Stimulated activated naive CD8-positive, alpha-beta T cell treated with anti-CD3 and anti-CD28 coated beads, Interleukin-15, amount 100 ng/mL, for 72 hours (primary cell): ENCODE measurements at regions not wholly inside any gene's neighbourhood (a gene's known extent, or its start where the extent isn't known, plus 50 kb on each side); places are given as distances from the start of the nearest gene placed in this dataset.

Source experiments
- ATAC-seq: fragments of 150-1000 bp; cut with Tn5 transposase; 2 replicates; pipeline ENCODE4 v1.10.0; 2021; ENCODE audit warnings: mild to moderate bottlenecking, moderate library complexity
- DNase-seq, 2 donors: peaks; one replicate each; pipeline ENCODE4 v3.0.0; 2021 to 2022
- H3K27ac Mint-ChIP-seq, 2 donors: one replicate each; pipeline ENCODE4 v1.8.0; 2022; ENCODE audit warnings: mild to moderate bottlenecking in 2 of 2, mixed read lengths in 2 of 2, moderate library complexity in 2 of 2
- H3K27me3 Mint-ChIP-seq: one replicate; pipeline ENCODE4 v1.8.0; 2022; ENCODE audit warnings: mixed read lengths
- H3K4me1 Mint-ChIP-seq: one replicate; pipeline ENCODE4 v1.8.0; 2022; ENCODE audit warnings: mild to moderate bottlenecking, mixed read lengths
- H3K4me3 Mint-ChIP-seq, 2 donors: one replicate each; pipeline ENCODE4 v1.8.0; 2022; ENCODE audit warnings: mild to moderate bottlenecking in 2 of 2, mixed read lengths in 2 of 2, moderate library complexity in 1 of 2
- H3K9me3 Mint-ChIP-seq, 2 donors: one replicate each; pipeline ENCODE4 v1.8.0; 2022; ENCODE audit warnings: mixed read lengths in 2 of 2

DNA sequence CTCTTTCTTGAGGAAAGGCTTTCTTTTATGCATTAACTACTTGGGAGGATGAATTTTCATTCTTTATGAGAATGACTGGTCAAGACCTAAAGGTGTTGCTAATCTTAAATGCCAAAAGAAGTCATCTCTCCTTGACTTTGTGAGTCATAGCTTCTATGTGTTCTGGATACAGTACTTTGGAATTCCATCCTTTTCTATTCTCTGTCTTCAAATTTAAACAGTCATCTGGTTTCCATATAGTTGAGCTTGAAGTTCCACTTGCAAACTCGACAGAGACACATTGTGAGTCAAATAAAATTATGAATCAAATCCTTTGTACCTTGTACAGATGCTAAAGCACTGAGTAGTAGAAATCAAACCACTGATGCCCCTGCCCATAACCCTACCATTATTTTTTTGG lies 271.9 kb upstream of the PMFBP1 start:
- no peaks in the 10 kb centered on the region for H3K4me1 Mint-ChIP-seq
- no peak overlapping the region for H3K4me3 Mint-ChIP-seq
- no peaks in the 10 kb centered on the region for H3K27me3 Mint-ChIP-seq
- no peak overlapping the region for H3K27ac Mint-ChIP-seq
- peaks cover 17 to 25% of the 10 kb centered on the region in 2 donors for H3K9me3 Mint-ChIP-seq
- ATAC-seq (no peak), DNase-seq (no peak)

DNA sequence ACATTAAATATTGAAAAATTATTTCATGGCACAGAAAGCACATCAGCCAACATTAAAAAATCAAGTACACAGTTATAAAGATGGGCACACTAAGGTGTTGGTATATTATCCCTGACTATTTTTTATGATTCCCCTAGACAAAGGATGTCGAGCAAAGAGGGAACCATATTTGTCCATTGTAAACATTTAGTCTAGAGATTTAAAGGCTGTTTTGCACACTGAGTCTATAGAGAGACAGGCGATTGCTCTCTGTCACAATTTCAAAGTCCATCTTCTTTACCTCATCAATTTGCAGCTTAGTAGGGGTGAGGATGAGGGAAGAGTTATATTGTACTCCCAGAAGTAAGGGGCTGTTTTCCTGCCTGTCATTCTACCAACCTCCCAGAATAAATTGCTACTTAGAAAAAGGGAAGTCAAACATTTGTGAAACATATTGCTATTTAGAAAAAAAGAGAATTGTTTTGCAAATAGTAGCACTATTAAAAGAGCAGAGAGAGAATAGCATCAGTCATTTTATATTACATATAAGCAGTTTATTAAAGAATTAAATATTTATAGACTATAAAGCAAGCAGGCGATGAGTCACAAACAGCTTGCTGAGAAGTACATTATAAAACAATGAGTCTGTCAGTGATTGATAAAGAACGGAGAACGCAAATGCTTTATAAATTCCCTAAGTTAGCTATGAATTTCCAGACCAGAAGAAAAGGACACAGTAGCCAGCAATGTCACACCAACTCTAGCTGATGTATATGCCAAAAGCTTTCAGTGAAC lies 270.6 kb upstream of the PMFBP1 start:
- no peak for DNase-seq
- no peaks in the 10 kb centered on the region for H3K4me1 Mint-ChIP-seq
- H3K4me3 Mint-ChIP-seq, result no peak overlapping the region
- H3K27ac Mint-ChIP-seq, result no peak overlapping the region
- H3K27me3 Mint-ChIP-seq, result no peaks in the 10 kb centered on the region
- peaks cover 11 to 13% of the 10 kb centered on the region in 2 donors for H3K9me3 Mint-ChIP-seq
- ATAC-seq, result no peak

DNA sequence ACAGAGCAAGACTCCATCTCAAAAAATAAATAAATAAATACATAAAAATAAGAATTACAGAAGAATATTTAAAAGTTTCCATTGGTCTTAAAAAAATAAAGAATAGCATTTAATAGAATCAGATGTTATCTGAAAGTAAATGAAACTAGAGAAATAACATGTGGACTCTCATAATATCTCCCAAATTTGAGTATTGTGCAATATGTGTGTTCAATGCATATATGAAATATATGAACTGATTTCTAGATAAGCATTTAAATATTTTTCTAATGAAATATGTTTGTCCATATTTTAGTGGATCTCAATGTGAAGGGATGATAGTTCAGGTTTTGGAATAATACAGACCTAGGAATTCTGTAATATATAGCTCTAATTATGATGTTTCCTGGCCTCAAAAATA lies 265.9 kb upstream of the PMFBP1 start:
- no peak overlapping the region for H3K4me3 Mint-ChIP-seq
- no peaks in the 10 kb centered on the region for H3K27me3 Mint-ChIP-seq
- ATAC-seq (no peak), DNase-seq (no peak)
- H3K27ac Mint-ChIP-seq, result no peak overlapping the region
- H3K9me3 Mint-ChIP-seq, result peaks cover 27 to 35% of the 10 kb centered on the region in 2 donors
- no peaks in the 10 kb centered on the region for H3K4me1 Mint-ChIP-seq

GRCh38 chr16:72434159-72434558 lies 262.2 kb upstream of the PMFBP1 start:
- H3K27ac Mint-ChIP-seq, result no peak overlapping the region
- H3K9me3 Mint-ChIP-seq, result peaks cover 22 to 35% of the 10 kb centered on the region in 2 donors
- no peak overlapping the region for H3K4me3 Mint-ChIP-seq
- H3K27me3 Mint-ChIP-seq, result no peaks in the 10 kb centered on the region
- ATAC-seq, result no peak
- H3K4me1 Mint-ChIP-seq, result no peaks in the 10 kb centered on the region
- DNase-seq, result no peak

DNA sequence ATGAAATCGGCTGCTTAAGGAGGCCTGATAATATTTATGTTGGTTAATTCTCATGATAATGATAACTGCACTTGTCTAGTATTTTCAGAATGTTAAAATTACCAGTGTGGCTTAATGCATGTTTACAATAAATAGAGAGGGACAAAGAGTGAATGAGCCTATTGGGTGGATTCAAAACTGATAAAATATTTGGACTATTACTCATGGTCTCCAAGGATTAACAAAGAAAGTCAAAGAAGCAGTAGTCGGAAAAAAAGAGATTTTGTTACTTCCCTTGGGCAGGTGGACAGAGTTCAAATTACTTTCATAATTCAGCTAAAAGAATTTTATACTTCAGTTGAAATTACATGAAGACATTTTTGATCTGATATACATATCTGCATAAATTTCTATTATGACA lies 258.2 kb upstream of the PMFBP1 start:
- Mint-ChIP-seq H3K4me1 (no peaks in the 10 kb centered on the region), H3K4me3 (no peak overlapping the region), H3K9me3 (peaks cover 16% of the 10 kb centered on the region in 2 donors), H3K27me3 (no peaks in the 10 kb centered on the region), H3K27ac (no peak overlapping the region)
- DNase-seq (no peak), ATAC-seq (no peak)

- no peak overlapping the region for H3K27ac Mint-ChIP-seq
- no peak for DNase-seq
- no peaks in the 10 kb centered on the region for H3K27me3 Mint-ChIP-seq
- ATAC-seq, result no peak
- no peak overlapping the region for H3K4me3 Mint-ChIP-seq
- peaks cover 11 to 12% of the 10 kb centered on the region in 2 donors for H3K9me3 Mint-ChIP-seq
- no peaks in the 10 kb centered on the region for H3K4me1 Mint-ChIP-seq
Observed at GRCh38 chr16:72429671-72430081, 257.7 kb upstream of the PMFBP1 start.

DNA sequence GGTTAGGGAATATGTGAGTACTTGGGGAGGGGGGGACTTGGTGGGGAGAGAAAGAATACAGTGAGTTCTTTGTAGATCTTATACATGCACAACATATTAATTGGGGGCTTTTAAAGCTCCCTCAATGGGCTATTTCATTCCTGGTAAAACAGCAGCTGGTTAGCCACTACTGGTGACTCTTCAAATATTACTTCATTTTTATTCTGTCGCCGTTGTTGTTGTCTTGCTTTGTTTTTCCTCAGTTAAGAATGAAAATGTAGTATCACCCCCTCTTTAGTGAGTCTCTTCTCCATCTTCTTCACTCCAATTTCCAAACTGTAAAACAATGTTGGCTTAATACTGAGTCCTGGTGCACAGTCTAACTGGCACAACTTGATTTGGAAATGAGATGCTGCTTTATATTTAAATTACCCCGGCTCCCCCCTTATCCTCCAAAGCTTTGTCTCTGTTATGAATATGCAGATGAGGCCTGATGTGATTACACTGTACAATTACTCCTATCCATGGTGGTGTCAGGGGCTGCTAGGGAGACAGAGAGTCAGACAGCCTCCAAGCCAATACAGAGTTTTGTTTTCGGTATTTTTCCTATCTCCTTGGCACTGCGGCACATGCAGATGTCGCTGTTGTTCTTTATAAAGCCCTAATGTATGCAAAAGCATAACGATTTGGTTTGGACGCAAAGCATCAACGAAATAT lies 256.9 kb upstream of the PMFBP1 start:
- H3K4me3 Mint-ChIP-seq, result no peak overlapping the region
- DNase-seq, result no peak

GRCh38 chr16:72427783-72428331 lies 255.9 kb upstream of the PMFBP1 start:
- no peak for ATAC-seq

More for the DNA sequence above, 256.9 kb upstream of the PMFBP1 start:
- Mint-ChIP-seq H3K27me3 (no peaks in the 10 kb centered on the region), H3K27ac (no peak overlapping the region), H3K4me1 (no peaks in the 10 kb centered on the region), H3K9me3 (peaks cover 3 to 5% of the 10 kb centered on the region in 2 donors)
- ATAC-seq, result no peak

GRCh38 chr16:72427051-72427782 lies 255.3 kb upstream of the PMFBP1 start:
- Mint-ChIP-seq H3K27ac (no peak overlapping the region), H3K4me1 (no peaks in the 10 kb centered on the region), H3K27me3 (no peaks in the 10 kb centered on the region), H3K4me3 (no peak overlapping the region), H3K9me3 (peaks cover 0 to 11% of the 10 kb centered on the region in 2 donors)
- DNase-seq (no peak), ATAC-seq (no peak)

More at GRCh38 chr16:72427783-72428331, 255.9 kb upstream of the PMFBP1 start:
- Mint-ChIP-seq H3K4me3 (no peak overlapping the region), H3K27me3 (no peaks in the 10 kb centered on the region), H3K27ac (no peak overlapping the region), H3K4me1 (no peaks in the 10 kb centered on the region), H3K9me3 (peaks cover 0 to 9% of the 10 kb centered on the region in 2 donors)
- no peak for DNase-seq

GRCh38 chr16:72426386-72426785 lies 254.4 kb upstream of the PMFBP1 start:
- H3K9me3 Mint-ChIP-seq, result peaks cover 2 to 15% of the 10 kb centered on the region in 2 donors
- no peak overlapping the region for H3K27ac Mint-ChIP-seq
- no peak for ATAC-seq
- no peak for DNase-seq
- no peaks in the 10 kb centered on the region for H3K27me3 Mint-ChIP-seq
- no peaks in the 10 kb centered on the region for H3K4me1 Mint-ChIP-seq
- no peak overlapping the region for H3K4me3 Mint-ChIP-seq

DNA sequence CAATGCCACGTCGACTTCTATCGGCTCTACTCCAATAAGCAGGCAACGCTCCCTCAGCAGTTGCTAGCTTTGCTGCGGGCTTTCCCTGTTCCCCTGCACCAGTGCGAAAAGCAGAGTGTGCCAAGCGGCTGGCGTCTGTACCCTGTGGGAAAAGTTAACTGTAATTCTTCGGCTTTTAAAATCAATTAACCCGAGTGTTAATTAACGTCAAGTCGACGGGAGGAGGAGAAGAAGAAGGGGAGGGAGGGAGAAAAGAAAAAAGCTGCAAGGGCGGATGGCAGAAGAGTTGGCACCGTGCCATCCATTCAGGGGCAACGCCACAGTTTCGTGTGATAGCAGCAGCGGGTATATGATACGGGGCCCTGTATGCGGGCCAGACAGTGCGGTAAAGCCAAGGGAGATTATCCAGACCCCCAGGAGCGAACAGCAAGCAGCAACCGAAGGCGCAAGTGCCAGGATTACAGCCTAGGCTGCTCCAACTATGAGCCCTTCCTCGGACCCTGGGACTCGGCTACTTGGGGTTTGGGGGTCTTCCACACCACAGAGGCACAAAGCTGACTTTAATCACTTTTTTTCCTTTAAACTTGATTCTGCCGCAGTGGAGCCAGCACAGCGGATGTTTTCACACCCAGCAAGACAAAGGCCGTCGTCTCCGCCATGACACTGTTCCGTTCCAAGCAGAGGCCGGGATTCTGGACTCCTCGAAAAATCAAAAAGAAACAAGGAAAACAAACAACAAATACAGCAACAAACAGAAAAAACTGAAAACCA lies 253.8 kb upstream of the PMFBP1 start:
- Mint-ChIP-seq H3K27ac (no peak overlapping the region), H3K4me1 (no peaks in the 10 kb centered on the region), H3K4me3 (no peak overlapping the region), H3K27me3 (no peaks in the 10 kb centered on the region), H3K9me3 (peaks cover 8 to 16% of the 10 kb centered on the region in 2 donors)
- ATAC-seq (no peak), DNase-seq (no peak)

DNA sequence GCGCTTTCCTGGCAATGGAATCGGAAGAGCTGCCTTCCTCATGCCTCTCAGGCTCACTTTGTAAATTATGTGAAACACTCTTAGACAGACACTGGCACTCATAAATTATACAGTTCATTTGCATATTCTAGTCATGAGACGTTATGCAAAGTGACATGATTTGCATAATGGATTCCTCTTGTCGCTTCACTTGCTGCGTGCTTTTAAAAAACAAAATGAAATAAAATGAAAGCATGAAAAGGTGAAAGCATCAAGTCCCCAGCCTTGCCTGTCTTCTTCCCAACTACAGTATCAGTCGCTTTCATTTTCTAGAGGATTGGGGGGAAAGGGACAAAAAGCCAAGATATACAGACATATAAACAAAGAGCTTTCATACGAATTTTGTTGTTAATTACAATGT lies 252.8 kb upstream of the PMFBP1 start:
- H3K9me3 Mint-ChIP-seq, result peaks cover 9 to 16% of the 10 kb centered on the region in 2 donors

GRCh38 chr16:72422308-72422897 lies 250.4 kb upstream of the PMFBP1 start:
- DNase-seq (no peak), ATAC-seq (no peak)
- Mint-ChIP-seq H3K27me3 (no peaks in the 10 kb centered on the region), H3K9me3 (peaks cover 9 to 16% of the 10 kb centered on the region in 2 donors), H3K27ac (no peak overlapping the region), H3K4me3 (no peak overlapping the region), H3K4me1 (no peaks in the 10 kb centered on the region)

More for the DNA sequence above, 252.8 kb upstream of the PMFBP1 start:
- no peak for DNase-seq
- H3K4me1 Mint-ChIP-seq, result no peaks in the 10 kb centered on the region
- H3K4me3 Mint-ChIP-seq, result no peak overlapping the region
- no peak overlapping the region for H3K27ac Mint-ChIP-seq
- no peaks in the 10 kb centered on the region for H3K27me3 Mint-ChIP-seq
- no peak for ATAC-seq

DNA sequence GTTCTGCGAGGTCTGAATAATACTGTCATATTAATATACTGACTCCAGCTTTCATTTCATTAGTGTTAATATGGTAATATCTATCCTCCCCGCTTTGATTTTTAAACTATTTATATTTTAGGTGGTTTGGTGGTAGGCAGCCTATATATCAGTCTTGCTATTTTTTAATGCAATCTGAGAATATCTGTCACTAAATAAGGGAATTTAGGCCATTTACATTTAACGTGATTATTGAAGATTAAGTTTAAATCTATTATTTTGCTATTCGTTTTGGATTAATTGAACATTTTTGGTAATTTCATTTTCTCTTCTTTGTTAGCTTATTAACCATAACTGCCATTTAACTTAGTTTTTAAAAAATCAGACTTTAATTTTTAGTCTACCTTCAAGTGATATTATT lies 247.7 kb upstream of the PMFBP1 start:
- H3K4me3 Mint-ChIP-seq, result no peak overlapping the region
- DNase-seq (no peak), ATAC-seq (no peak)
- peaks cover 4% of the 10 kb centered on the region for H3K4me1 Mint-ChIP-seq
- H3K9me3 Mint-ChIP-seq, result peaks cover 17 to 20% of the 10 kb centered on the region in 2 donors
- H3K27ac Mint-ChIP-seq, result no peak overlapping the region
- H3K27me3 Mint-ChIP-seq, result no peaks in the 10 kb centered on the region

- Mint-ChIP-seq H3K27ac (no peak overlapping the region), H3K4me1 (peaks cover 4% of the 10 kb centered on the region), H3K4me3 (no peak overlapping the region), H3K27me3 (no peaks in the 10 kb centered on the region), H3K9me3 (peaks cover 5 to 7% of the 10 kb centered on the region in 2 donors)
- no peak for DNase-seq
- no peak for ATAC-seq
Observed at GRCh38 chr16:72415379-72415778, 243.4 kb upstream of the PMFBP1 start.
